H7 (cell line): ENCODE measurements at regions not wholly inside any gene's neighbourhood (a gene's known extent, or its start where the extent isn't known, plus 50 kb on each side); places are given as distances from the start of the nearest gene placed in this dataset.
"Not testable (repeated sequence)": the region's sequence is repeated elsewhere in the genome, so short reads cannot be mapped to it uniquely, and the experiment has no call there.

ENCODE experiments used
- DNase-seq: peaks from one replicate; pipeline ENCODE4 v3.0.0; 2012
- H3K27me3 ChIP-seq: 2 replicates; pipeline ENCODE4 v1.6.0; 2011; ENCODE audit warnings: mild to moderate bottlenecking, low read length; ENCODE audit not compliant: control insufficient read depth, insufficient read depth
- H3K36me3 ChIP-seq: replicated peaks from 2 replicates; pipeline ENCODE4 v1.5.1; 2011; ENCODE audit warnings: low read length; ENCODE audit not compliant: control insufficient read depth, insufficient read depth
- H3K4me3 ChIP-seq: 2 replicates; pipeline ENCODE4 v1.5.1; 2011; ENCODE audit warnings: low read depth, mild to moderate bottlenecking, control low read depth, low read length, moderate library complexity; ENCODE audit not compliant: insufficient read depth

- no peak for DNase-seq
- H3K4me3 ChIP-seq = no peak overlapping the region
- H3K36me3 ChIP-seq = no peaks in the 10 kb centered on the region
- no peaks in the 10 kb centered on the region for H3K27me3 ChIP-seq
Measured at GRCh38 chrX:121823406-121823805, 776.0 kb downstream of the GLUD2 start.

GRCh38 chrX:121831601-121832000, 784.2 kb downstream of the GLUD2 start:
- Histone ChIP-seq H3K4me3 (no peak overlapping the region), H3K36me3 (no peaks in the 10 kb centered on the region), H3K27me3 (no peaks in the 10 kb centered on the region)
- no peak for DNase-seq

- DNase-seq = no peak
- Histone ChIP-seq H3K27me3 (no peaks in the 10 kb centered on the region), H3K4me3 (no peak overlapping the region)
Measured at GRCh38 chrX:121832446-121832845, 785.0 kb downstream of the GLUD2 start.

GRCh38 chrX:121836000-121836399, 788.6 kb downstream of the GLUD2 start:
- no peaks in the 10 kb centered on the region for H3K27me3 ChIP-seq
- H3K36me3 ChIP-seq = no peaks in the 10 kb centered on the region
- no peak for DNase-seq
- no peak overlapping the region for H3K4me3 ChIP-seq

More at GRCh38 chrX:121832446-121832845, 785.0 kb downstream of the GLUD2 start:
- H3K36me3 ChIP-seq = no peaks in the 10 kb centered on the region

GRCh38 chrX:121851033-121851432, 803.6 kb downstream of the GLUD2 start:
- no peak for DNase-seq
- Histone ChIP-seq H3K36me3 (no peaks in the 10 kb centered on the region), H3K4me3 (no peak overlapping the region), H3K27me3 (no peaks in the 10 kb centered on the region)

GRCh38 chrX:121853762-121854613, 806.6 kb downstream of the GLUD2 start:
- Histone ChIP-seq H3K36me3 (no peaks in the 10 kb centered on the region), H3K27me3 (no peaks in the 10 kb centered on the region), H3K4me3 (no peak overlapping the region)
- no peak for DNase-seq

- no peaks in the 10 kb centered on the region for H3K27me3 ChIP-seq
- no peaks in the 10 kb centered on the region for H3K36me3 ChIP-seq
- DNase-seq = no peak
Measured at GRCh38 chrX:121854614-121854911, 807.2 kb downstream of the GLUD2 start.

GRCh38 chrX:121858867-121859647, 811.6 kb downstream of the GLUD2 start:
- no peak for DNase-seq
- H3K27me3 ChIP-seq = no peaks in the 10 kb centered on the region
- H3K4me3 ChIP-seq = no peak overlapping the region
- no peaks in the 10 kb centered on the region for H3K36me3 ChIP-seq

More at GRCh38 chrX:121854614-121854911, 807.2 kb downstream of the GLUD2 start:
- no peak overlapping the region for H3K4me3 ChIP-seq

GRCh38 chrX:121863976-121864375, 816.6 kb downstream of the GLUD2 start:
- H3K36me3 ChIP-seq = no peaks in the 10 kb centered on the region
- no peak overlapping the region for H3K4me3 ChIP-seq
- no peaks in the 10 kb centered on the region for H3K27me3 ChIP-seq
- DNase-seq = no peak

GRCh38 chrX:121864561-121864960, 817.2 kb downstream of the GLUD2 start:
- no peak for DNase-seq
- Histone ChIP-seq H3K27me3 (no peaks in the 10 kb centered on the region), H3K36me3 (no peaks in the 10 kb centered on the region), H3K4me3 (no peak overlapping the region)

GRCh38 chrX:121869876-121870477, 822.6 kb downstream of the GLUD2 start:
- Histone ChIP-seq H3K36me3 (no peaks in the 10 kb centered on the region), H3K4me3 (no peak overlapping the region), H3K27me3 (no peaks in the 10 kb centered on the region)
- peak; percentile 36 for DNase-seq

- H3K36me3 ChIP-seq = no peaks in the 10 kb centered on the region
- H3K27me3 ChIP-seq = no peaks in the 10 kb centered on the region
- no peak for DNase-seq
- H3K4me3 ChIP-seq = no peak overlapping the region
Measured at GRCh38 chrX:121871122-121871521, 823.7 kb downstream of the GLUD2 start.

GRCh38 chrX:121876305-121876704, 828.9 kb downstream of the GLUD2 start:
- Histone ChIP-seq H3K4me3 (no peak overlapping the region), H3K27me3 (no peaks in the 10 kb centered on the region), H3K36me3 (no peaks in the 10 kb centered on the region)
- DNase-seq = no peak

- H3K36me3 ChIP-seq, H3K4me3 ChIP-seq, H3K27me3 ChIP-seq, DNase-seq: not testable (repeated sequence)
Measured at GRCh38 chrX:121877337-121877736, 829.9 kb downstream of the GLUD2 start.

- H3K27me3 ChIP-seq = no peaks in the 10 kb centered on the region
- H3K36me3 ChIP-seq = no peaks in the 10 kb centered on the region
- no peak for DNase-seq
- no peak overlapping the region for H3K4me3 ChIP-seq
Measured at GRCh38 chrX:121886557-121886956, 839.1 kb downstream of the GLUD2 start.
